Neural cell (in vitro differentiated cells): ENCODE measurements at regions not wholly inside any gene's neighbourhood (a gene's known extent, or its start where the extent isn't known, plus 50 kb on each side); places are given as distances from the start of the nearest gene placed in this dataset.
"Not testable (repeated sequence)": the region's sequence is repeated elsewhere in the genome, so short reads cannot be mapped to it uniquely, and the experiment has no call there.

Experiments used
- H2AFZ ChIP-seq: fragments of 200-600, 300-800 bp; sonication (generic), shearing (Covaris generic); 2 replicates; pipeline ENCODE4 v1.6.0; 2014; ENCODE audit warnings: low read depth, mild to moderate bottlenecking, antibody characterized with exemption, low read length, moderate library complexity
- H3F3A ChIP-seq: fragments of 200-600 bp; shearing (Covaris generic); 2 replicates; pipeline ENCODE4 v1.6.1; 2016; ENCODE audit warnings: mild to moderate bottlenecking, moderate library complexity, mixed read lengths, antibody characterized with exemption, low read length; ENCODE audit not compliant: insufficient read depth, poor library complexity, severe bottlenecking
- H3K27ac ChIP-seq: fragments of 200-600, 300-800 bp; sonication (generic), shearing (Covaris generic); 2 replicates; pipeline ENCODE4 v1.5.1; 2014; ENCODE audit warnings: mild to moderate bottlenecking, low read length, moderate library complexity
- H3K27me3 ChIP-seq: fragments of 300-800, 200-600 bp; sonication (generic), shearing (Covaris generic); 2 replicates; pipeline ENCODE4 v1.6.0; 2014; ENCODE audit warnings: mild to moderate bottlenecking, low read depth, low read length, moderate library complexity; ENCODE audit not compliant: insufficient read depth
- H3K36me3 ChIP-seq: fragments of 300-800, 200-600 bp; sonication (generic), shearing (Covaris generic); 2 replicates; pipeline ENCODE4 v1.5.1; 2014; ENCODE audit warnings: mild to moderate bottlenecking, antibody characterized with exemption, low read length, moderate library complexity; ENCODE audit not compliant: insufficient read depth
- H3K4me2 ChIP-seq: fragments of 300-800, 200-600 bp; sonication (generic), shearing (Covaris generic); 2 replicates; pipeline ENCODE4 v1.6.0; 2014; ENCODE audit warnings: mild to moderate bottlenecking, low read length
- H3K4me3 ChIP-seq: fragments of 300-800, 200-600 bp; sonication (generic), shearing (Covaris generic); 2 replicates; pipeline ENCODE4 v1.5.1; 2014; ENCODE audit warnings: mild to moderate bottlenecking, low read length, moderate library complexity
- H3K79me2 ChIP-seq: fragments of 200-600 bp; shearing (Covaris generic); replicated peaks from 2 replicates; pipeline ENCODE4 v1.6.0; 2014; ENCODE audit warnings: mild to moderate bottlenecking, low read length, moderate library complexity; ENCODE audit not compliant: insufficient read depth
- H3K9ac ChIP-seq: fragments of 300-800, 200-600 bp; sonication (generic), shearing (Covaris generic); 2 replicates; pipeline ENCODE4 v1.6.1; 2016; ENCODE audit warnings: mild to moderate bottlenecking, low read length, mixed read lengths
- H3K9me2 ChIP-seq: fragments of 200-600 bp; shearing (Covaris generic); 2 replicates; pipeline ENCODE4 v1.6.1; 2016; ENCODE audit warnings: mild to moderate bottlenecking, low read length, mixed read lengths; ENCODE audit not compliant: insufficient read depth
- H3K9me3 ChIP-seq: fragments of 200-600, 300-800 bp; sonication (generic), shearing (Covaris generic); 2 replicates; pipeline ENCODE4 v1.6.1; 2016; ENCODE audit warnings: mild to moderate bottlenecking, mixed run types, low read length, moderate library complexity, mixed read lengths
- H4K20me1 ChIP-seq: fragments of 200-600 bp; shearing (Covaris generic); 2 replicates; pipeline ENCODE4 v1.6.1; 2016; ENCODE audit warnings: mild to moderate bottlenecking, mixed run types; ENCODE audit not compliant: insufficient read depth
- EP300 ChIP-seq: fragments of 450-650 bp; conservative IDR thresholded peaks from 2 replicates; pipeline ENCODE4 v1.6.1; 2014; ENCODE audit warnings: antibody characterized with exemption, mild to moderate bottlenecking, moderate library complexity; ENCODE audit not compliant: poor library complexity, severe bottlenecking
- EZH2 ChIP-seq: fragments of 200-600, 300-800 bp; shearing (Covaris generic), sonication (generic); IDR thresholded peaks from 2 replicates; pipeline ENCODE4 v1.6.1; 2014; ENCODE audit warnings: antibody characterized with exemption, low read length, borderline replicate concordance, mild to moderate bottlenecking; ENCODE audit not compliant: insufficient read depth, poor library complexity, severe bottlenecking
- MXI1 ChIP-seq: fragments of 450-650 bp; conservative IDR thresholded peaks from 2 replicates; pipeline ENCODE4 v1.6.1; 2014; ENCODE audit warnings: antibody characterized with exemption, mild to moderate bottlenecking; ENCODE audit not compliant: poor library complexity, severe bottlenecking
- POLR2AphosphoS5 ChIP-seq: IDR thresholded peaks from 2 replicates; pipeline ENCODE4 v1.6.1; 2012
- RAD21 ChIP-seq: fragments of 450-650 bp; conservative IDR thresholded peaks from 2 replicates; pipeline ENCODE4 v1.6.1; 2014; ENCODE audit warnings: antibody characterized with exemption, mild to moderate bottlenecking, moderate library complexity
- SMC3 ChIP-seq: fragments of 450-650 bp; conservative IDR thresholded peaks from 2 replicates; pipeline ENCODE4 v1.6.1; 2014; ENCODE audit warnings: antibody characterized with exemption, mild to moderate bottlenecking, moderate library complexity; ENCODE audit not compliant: poor library complexity
- TAF1 ChIP-seq: IDR thresholded peaks from 2 replicates; pipeline ENCODE4 v1.6.1; 2012; ENCODE audit warnings: low read depth
- TF ChIP-seq, protein P1 (sequence below): fragments of 450-650 bp; IDR thresholded peaks from 2 replicates; pipeline ENCODE4 v1.5.1; 2014; ENCODE audit warnings: antibody characterized with exemption, mild to moderate bottlenecking, moderate library complexity; ENCODE audit not compliant: poor library complexity, severe bottlenecking
- TF ChIP-seq, protein P2 (sequence below): IDR thresholded peaks from 2 replicates; pipeline ENCODE4 v1.6.1; 2012; ENCODE audit warnings: borderline replicate concordance

DNA sequence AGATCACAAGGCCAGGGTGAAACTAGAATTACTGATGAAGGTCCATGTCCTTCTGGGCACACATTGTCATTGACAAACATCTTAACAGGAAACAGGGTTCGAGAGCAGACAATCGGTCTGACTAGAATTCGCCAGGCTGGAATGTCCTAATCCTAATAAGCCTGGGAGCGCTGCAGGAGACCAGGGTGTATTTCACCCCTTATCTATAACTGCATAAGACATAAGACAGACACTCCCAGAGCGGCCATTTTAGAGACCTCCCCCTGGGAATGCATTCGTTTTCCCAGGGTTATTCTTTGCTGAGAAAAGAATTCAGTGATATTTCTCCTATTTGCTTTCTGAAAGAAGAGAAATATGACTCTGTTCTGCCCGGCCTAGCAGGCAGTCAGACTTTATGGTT, 1112.9 kb upstream of the TENM3 start:
- H3K36me3 ChIP-seq, H3K9me2 ChIP-seq, H3K4me3 ChIP-seq, H3K4me2 ChIP-seq, H4K20me1 ChIP-seq, H2AFZ ChIP-seq, H3K9me3 ChIP-seq, H3K79me2 ChIP-seq, H3K9ac ChIP-seq, H3K27me3 ChIP-seq, H3F3A ChIP-seq, H3K27ac ChIP-seq: not testable (repeated sequence)

DNA sequence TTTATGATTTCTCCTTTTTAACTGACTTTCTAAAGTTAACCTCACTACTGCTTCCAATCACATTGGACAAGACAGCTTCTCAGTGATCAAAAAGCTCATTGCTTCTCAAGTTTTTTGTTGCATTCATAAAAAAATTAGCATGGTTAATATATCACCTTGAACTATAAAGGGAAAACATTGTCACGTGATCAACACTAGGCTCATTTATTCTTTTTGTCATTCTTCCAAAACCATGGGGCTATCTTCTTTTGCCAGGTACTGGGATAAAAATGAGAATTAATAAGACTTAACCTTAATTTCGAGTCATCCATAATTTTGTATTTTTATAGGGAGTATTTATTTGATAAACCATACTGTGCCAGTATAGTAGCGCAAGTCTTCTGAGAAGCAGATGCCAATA, 1105.9 kb upstream of the TENM3 start:
- H3K9me2 ChIP-seq = no peaks in the 10 kb centered on the region
- no peak overlapping the region for H2AFZ ChIP-seq
- no peak overlapping the region for H3K4me3 ChIP-seq
- H3K9me3 ChIP-seq = no peaks in the 10 kb centered on the region
- no peaks in the 10 kb centered on the region for H3K27me3 ChIP-seq
- H3K79me2 ChIP-seq = no peaks in the 10 kb centered on the region
- no peak overlapping the region for H3K4me2 ChIP-seq
- TF ChIP-seq EZH2 (no peak), SMC3 (no peak), EP300 (no peak), POLR2AphosphoS5 (no peak), RAD21 (no peak), TAF1 (no peak), MXI1 (no peak)
- TF ChIP-seq, protein P1, sequence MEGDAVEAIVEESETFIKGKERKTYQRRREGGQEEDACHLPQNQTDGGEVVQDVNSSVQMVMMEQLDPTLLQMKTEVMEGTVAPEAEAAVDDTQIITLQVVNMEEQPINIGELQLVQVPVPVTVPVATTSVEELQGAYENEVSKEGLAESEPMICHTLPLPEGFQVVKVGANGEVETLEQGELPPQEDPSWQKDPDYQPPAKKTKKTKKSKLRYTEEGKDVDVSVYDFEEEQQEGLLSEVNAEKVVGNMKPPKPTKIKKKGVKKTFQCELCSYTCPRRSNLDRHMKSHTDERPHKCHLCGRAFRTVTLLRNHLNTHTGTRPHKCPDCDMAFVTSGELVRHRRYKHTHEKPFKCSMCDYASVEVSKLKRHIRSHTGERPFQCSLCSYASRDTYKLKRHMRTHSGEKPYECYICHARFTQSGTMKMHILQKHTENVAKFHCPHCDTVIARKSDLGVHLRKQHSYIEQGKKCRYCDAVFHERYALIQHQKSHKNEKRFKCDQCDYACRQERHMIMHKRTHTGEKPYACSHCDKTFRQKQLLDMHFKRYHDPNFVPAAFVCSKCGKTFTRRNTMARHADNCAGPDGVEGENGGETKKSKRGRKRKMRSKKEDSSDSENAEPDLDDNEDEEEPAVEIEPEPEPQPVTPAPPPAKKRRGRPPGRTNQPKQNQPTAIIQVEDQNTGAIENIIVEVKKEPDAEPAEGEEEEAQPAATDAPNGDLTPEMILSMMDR = no peak
- TF ChIP-seq, protein P2, sequence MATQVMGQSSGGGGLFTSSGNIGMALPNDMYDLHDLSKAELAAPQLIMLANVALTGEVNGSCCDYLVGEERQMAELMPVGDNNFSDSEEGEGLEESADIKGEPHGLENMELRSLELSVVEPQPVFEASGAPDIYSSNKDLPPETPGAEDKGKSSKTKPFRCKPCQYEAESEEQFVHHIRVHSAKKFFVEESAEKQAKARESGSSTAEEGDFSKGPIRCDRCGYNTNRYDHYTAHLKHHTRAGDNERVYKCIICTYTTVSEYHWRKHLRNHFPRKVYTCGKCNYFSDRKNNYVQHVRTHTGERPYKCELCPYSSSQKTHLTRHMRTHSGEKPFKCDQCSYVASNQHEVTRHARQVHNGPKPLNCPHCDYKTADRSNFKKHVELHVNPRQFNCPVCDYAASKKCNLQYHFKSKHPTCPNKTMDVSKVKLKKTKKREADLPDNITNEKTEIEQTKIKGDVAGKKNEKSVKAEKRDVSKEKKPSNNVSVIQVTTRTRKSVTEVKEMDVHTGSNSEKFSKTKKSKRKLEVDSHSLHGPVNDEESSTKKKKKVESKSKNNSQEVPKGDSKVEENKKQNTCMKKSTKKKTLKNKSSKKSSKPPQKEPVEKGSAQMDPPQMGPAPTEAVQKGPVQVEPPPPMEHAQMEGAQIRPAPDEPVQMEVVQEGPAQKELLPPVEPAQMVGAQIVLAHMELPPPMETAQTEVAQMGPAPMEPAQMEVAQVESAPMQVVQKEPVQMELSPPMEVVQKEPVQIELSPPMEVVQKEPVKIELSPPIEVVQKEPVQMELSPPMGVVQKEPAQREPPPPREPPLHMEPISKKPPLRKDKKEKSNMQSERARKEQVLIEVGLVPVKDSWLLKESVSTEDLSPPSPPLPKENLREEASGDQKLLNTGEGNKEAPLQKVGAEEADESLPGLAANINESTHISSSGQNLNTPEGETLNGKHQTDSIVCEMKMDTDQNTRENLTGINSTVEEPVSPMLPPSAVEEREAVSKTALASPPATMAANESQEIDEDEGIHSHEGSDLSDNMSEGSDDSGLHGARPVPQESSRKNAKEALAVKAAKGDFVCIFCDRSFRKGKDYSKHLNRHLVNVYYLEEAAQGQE = no peak
- no peaks in the 10 kb centered on the region for H3K36me3 ChIP-seq
- no peaks in the 10 kb centered on the region for H3F3A ChIP-seq
- no peak overlapping the region for H3K9ac ChIP-seq
- H3K27ac ChIP-seq = no peak overlapping the region
- H4K20me1 ChIP-seq = no peaks in the 10 kb centered on the region

DNA sequence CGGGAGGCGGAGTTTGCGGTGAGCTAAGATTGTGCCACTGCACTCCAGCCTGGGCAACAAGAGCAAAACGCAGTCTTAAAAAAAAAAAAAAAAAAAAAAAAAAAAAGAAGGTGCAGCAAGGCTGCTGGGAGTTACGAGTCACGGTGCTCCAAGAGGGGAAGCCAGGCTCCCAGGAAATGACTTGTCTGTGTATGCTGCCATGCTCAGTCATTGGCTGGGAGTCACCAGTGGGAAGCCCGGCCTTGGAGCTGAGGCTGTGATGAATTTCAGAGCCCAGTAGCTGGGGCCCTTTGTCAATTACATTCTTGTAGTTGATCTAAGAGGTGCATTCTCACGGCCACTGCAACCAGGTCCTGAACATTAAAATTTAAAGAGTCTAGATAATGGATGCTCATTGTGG, 1105.1 kb upstream of the TENM3 start:
- H3K4me3 ChIP-seq = no peak overlapping the region
- no peak overlapping the region for H3K4me2 ChIP-seq
- H3K27me3 ChIP-seq = no peaks in the 10 kb centered on the region
- no peaks in the 10 kb centered on the region for H3F3A ChIP-seq
- no peak overlapping the region for H3K9ac ChIP-seq
- no peaks in the 10 kb centered on the region for H4K20me1 ChIP-seq
- H3K79me2 ChIP-seq = no peaks in the 10 kb centered on the region
- no peak overlapping the region for H2AFZ ChIP-seq
- H3K9me2 ChIP-seq = no peaks in the 10 kb centered on the region
- no peak overlapping the region for H3K27ac ChIP-seq
- no peaks in the 10 kb centered on the region for H3K9me3 ChIP-seq
- no peaks in the 10 kb centered on the region for H3K36me3 ChIP-seq
- TF ChIP-seq MXI1 = no peak
- no peak for TF ChIP-seq EZH2
- TF ChIP-seq TAF1 = no peak
- TF ChIP-seq, protein P1 = no peak
- no peak for TF ChIP-seq POLR2AphosphoS5
- no peak for TF ChIP-seq SMC3
- TF ChIP-seq RAD21 = no peak
- TF ChIP-seq EP300 = no peak
